ENCODE measurements at regions not wholly inside any gene's neighbourhood (a gene's known extent, or its start where the extent isn't known, plus 50 kb on each side); places are given as distances from the start of the nearest gene placed in this dataset.
A peak's percentile ranks its signal among the peaks of the same experiment; 100 is the strongest.
"Not testable (repeated sequence)": the region's sequence is repeated elsewhere in the genome, so short reads cannot be mapped to it uniquely, and the experiment has no call there.

DNA sequence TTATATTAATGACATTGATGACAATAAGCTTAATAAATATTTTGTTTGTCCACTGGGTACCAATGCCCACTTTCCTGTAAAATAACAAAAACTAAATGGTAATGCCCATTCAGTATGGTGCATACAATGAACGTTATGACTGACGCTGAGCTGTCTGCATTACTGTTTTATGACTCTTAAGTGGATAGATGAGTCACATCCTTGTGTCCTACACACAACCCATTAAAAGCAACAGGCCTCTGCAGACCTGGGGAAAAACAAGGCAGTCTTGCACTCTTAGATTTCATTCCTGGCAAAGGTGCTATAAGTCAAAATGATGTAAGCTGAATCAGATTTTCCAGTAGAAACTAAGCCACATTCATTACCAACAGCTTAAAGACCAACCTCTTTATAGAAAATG is 176.3 kb upstream of the TMEM45B start:
- DNase-seq, result peak; percentile 93

DNA sequence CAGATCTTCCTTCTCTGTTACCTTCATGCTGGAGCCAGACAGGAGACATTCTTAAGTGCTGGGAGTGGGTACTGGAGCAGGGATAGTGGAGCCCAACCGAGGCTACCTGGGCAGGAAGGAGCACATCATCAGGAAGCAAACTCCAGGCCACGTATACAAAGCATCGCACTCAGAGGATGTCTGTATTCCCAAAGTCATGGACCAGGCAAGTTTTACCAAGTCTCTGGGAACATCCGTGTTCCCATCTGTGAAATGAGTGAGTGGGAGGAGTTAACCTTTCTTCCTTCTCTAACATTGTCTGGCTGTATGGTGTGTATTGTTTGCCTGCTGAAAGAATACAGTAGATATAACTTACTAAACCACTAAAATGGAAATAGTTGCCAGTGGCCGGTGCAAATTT is 175.0 kb upstream of the TMEM45B start:
- no peak for DNase-seq

DNA sequence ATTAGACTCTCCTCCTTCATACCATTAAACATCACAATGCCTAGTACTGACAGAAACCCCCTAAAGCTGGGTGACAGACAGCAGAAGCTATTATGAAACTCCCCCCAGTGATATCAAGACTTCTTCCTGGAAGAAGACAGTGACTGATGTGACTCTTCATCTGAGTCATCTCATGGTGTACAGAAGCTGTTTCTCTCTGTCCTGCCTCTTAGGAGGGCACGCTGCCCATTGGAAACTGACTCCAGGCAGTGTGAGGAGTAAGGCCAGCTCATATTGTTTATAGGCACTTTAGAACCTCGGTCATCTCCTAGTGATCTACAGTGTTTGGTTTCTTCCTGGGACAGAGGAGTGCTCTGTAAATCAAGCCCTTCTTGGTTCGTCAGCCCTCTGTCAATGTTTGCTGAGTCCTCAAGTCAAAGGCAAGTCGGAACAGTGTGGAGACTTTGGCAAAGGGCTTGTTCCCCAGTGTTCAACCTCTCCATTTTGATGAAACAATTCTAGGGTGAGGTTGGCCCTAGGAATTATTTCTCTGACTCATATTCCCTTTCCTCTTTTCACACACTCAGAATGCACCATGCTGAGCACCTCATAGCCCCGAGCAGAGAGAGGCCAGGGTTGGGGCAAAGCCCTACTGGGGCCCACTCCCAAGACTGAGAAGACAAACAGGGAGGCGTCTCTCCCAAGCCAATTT is 172.5 kb upstream of the TMEM45B start:
- DNase-seq, result peak; percentile 41

DNA sequence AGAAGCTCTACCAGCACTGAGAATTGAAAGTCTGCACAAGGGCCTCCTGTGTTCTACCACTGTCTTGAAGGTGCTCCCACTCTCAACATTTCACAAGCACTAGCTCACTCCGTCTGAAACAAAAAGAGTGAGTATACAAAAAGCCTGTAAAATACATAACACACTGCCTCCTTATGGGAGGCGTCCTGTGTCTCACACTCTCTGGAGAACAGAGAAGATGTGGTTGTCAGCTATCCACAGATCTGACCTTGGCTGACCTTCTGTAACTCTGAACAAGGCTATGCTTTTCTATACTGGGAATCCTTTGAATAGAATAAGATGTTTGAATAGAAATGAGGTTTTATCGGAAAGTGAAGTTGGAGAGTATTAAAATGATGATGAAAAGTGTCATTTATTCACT is 171.3 kb upstream of the TMEM45B start:
- DNase-seq, result no peak

DNA sequence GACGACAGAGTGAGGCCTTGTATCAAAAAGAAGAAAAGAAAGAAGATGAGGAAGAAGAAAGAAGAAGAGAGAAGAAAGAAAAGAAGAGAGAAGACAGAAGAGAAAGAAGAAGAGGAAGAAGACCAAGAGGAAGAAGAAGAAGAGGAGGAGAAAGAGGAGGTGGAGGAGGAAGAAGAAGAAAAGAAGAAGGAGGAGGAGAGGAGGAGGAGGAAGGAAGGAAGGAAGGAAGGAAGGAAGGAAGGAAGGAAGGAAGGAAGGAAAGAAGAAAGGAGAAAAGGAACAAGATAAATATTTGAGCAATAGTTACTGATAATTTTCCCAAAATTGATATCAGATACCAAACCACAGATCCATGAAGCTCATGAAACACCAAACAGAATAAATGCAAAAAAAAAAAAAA is 169.7 kb upstream of the TMEM45B start:
- no peak for DNase-seq

DNA sequence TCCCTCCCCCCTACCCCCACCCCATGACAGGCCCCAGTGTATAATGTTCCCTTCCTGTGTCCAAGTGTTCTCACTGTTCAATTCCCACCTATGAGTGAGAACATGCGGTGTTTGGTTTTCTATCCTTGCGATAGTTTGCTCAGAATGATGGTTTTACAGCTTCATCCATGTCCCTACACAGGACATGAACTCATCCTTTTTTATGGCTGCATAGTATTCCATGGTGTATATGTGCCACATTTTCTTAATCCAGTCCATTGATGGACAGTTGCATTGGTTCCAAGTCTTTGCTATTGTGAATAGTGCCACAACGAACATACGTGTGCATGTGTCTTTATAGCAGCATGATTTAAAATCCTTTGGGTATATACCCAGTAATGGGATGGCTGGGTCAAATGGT is 165.6 kb upstream of the TMEM45B start:
- DNase-seq, result not testable (repeated sequence)

DNA sequence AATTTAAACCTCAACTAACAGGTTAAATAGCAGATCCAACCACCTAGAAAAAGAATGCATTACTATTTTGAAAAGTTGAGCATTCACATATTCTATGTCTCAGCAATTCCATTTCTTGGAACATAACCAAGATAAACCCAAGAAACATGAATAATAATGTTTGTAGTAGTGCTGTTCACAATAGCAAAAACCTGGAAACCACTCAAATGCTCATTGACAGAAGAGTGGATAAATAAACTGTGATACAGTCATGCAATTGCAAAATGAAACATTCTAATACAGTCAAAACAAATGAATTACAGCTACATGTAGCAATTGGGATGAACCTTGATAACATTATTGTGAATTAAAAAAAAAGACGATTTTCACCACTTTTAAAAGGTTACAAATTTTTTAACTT is 162.8 kb upstream of the TMEM45B start:
- no peak for DNase-seq

DNA sequence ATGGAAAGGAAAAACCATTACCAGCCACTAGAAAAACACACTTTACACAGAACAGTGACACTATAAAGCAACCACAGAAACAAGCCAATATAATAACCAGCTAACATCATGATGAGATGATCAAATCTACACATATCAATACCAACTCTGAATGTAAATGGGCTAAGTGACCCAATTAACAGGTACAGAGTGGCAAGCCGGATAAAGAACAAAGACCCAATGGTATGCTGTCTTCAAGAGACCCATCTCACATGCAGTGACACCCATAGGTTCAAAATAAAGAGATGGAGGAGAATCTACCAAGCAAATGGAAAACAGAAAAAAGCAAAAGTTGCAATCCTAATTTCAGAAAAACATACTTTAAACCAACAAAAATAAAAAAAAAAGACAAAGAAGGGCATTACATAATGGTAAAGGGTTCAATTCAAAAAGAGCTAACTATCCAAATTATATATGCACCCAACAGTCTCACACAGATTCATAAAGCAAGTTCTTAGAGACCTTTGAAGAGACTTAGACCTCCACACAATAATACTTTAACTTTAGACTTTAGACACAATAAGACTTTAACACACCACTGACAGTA is 160.3 kb upstream of the TMEM45B start:
- DNase-seq, result no peak

DNA sequence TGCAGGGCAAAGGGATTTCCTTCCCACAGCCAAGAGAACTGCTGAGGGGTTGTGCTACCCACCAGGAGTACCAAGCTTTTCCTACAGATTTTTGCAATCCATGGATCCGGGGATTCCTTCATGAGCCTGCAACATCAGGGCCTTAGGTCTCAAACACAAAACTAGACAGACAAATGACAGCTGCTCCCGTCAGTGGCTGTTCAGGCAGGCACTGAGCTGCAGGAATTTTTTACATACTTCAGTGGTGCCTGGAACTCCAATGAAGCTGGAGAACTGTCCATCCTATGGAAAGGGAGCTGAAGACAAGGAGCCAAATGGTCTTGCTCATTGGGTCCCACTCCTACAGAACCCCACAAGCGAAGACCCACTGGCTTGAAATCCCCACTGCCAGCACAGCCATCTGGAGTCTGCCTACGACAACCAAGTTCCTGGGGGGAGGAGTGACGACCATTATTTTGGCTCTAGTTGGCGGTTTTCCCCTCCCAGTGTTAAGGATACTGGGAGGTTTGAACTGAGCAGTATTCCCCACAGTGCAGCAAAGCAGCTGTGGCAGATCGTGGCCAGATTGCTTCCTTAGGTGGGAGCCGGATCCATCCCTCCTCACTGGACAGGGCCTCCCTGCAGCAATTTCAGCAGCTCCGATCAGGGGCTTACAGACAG is 157.7 kb upstream of the TMEM45B start:
- DNase-seq, result no peak

DNA sequence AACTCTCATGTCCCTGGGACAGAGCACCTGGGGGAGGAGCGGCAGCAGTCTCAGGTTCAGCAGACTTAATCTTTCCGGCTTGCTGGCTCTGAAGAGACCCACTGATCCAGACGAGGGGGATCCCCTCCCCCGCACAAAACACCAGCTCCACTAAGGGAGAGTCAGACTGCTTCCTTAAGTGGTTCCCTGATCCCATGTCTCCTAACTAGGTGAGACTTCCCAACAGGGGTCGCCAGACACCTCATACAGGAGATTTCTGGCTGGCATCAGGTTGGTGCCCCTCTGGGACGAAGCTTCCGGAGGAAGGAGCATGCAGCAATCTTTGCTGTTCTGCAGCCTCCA is 157.2 kb upstream of the TMEM45B start:
- DNase-seq, result no peak

DNA sequence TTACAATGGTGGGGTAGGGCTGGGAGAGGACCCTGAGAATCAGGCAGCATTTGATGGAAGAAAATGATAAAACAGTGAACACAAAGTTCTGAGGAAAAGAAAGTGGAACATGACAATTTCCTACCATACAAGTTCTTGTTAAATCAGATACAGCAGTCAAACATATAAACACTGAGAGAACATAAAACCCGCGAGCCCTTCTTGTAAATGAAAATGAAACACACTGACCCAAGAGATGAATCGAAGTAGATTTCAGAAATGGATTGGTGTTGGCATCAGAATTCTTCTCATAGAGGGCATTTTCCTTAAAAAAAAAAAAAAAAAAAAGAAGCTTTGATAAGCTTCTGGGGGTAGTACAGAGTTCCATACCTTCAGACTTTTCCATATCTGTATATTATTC is 134.7 kb upstream of the TMEM45B start:
- DNase-seq, result no peak

DNA sequence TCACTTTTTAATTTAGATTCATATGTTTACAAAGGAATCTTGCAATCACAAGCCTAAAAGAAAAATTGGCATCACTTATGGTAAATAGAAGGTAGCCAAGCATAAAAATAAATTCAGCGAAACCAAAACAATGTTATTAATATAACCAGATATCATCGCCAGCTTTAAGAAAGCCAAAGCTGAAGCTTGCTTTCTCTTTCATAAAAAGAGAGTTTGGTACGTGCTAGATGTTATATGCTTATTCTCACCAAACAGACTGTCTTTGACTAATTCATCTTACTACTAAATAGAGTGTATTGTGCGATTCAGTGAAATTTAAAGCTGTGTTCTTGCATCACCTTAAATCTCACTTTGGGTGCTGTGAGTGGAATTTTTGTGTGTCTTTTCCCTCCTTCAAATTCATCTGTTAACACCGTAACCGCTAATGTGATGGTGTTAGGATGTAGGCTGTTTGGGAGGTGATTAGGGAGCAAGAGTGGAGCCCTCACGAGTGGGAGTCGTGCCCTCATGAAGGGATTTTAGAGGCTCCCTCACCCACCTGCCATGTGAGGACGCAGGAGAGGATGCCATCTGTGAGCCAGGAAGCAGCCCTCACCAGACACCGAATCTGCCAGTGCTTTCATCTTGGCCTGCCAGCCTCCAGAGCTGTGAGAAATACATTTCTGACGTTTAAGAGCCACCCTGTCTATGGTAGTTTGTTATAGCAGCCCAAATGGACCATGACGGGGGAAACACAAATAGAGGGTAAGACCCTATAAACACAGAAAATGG is 134.1 kb upstream of the TMEM45B start:
- DNase-seq, result no peak

DNA sequence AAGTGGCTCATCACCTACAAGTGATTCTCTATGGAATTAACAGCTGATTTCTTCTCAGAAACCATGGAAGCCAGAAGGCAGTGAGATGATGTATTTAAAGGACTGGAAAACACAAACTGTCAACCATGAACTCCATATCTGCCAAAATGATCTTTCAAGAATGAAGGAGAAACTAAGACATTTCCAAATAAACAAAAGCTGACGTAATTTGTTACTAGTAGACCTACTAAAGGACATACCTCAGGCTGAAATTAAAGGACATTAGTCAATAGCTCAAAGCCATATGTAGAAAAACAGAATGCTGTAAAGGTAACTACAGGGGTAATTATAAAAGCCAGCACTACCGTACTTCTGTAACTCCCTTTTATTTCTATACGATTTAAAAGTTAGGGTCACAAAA is 129.4 kb upstream of the TMEM45B start:
- DNase-seq, result no peak

DNA sequence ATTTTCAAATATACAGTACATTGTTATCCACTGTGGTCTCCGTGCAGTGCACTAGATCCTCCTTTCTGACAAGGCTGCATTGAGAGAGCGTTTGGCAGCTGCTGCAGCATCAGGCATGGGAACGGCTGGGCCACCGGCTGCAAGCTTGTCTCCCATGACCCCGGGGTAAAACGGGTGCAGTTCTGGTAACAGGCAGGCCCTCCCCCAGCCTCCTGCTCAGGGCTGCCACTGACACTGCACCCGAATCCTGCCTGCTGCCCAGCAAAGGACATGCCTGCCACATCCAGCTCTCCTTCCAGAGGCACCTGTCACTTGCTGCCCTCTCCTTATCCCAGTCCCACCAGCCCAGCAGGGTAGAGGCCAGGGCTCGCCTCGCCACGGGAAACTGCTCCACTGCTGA is 124.5 kb upstream of the TMEM45B start:
- DNase-seq, result no peak

DNA sequence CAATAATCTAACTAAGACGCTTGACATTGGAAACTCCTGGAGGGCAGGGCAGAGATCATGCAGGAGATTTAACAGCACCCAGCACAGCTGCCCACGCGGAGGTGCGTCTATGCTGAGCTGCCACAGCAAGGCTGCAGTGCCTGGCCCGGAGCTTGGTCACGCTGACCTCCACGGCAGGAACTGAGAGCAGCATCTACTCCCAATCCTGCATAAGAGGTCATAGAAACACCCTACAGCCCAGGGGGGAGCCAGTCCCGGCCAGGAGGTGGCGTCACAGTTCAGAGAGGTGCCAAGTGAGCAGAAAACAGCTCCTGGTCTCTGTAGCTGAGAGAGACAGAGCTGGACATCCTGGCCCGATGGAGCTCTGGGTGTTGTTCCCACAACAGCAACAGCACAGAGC is 121.1 kb upstream of the TMEM45B start:
- no peak for DNase-seq

DNA sequence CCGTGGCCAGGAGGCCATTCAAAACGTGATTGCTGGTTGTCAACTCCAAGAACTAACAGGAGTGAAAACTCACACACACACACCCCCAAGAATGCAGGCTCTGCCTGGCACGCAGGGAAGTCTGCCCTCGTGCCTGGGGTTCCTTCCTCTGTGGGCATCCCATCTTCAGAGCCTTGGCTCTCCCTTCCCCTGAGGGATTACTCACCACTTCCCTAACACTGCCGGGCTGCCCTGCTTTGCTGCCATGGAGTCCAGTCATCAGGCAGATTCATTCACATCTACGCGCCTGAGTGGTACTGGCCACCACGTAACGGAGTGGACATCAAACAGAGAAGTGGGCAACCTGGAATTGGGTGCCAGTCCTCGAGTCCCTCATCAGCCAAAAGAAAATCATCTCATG is 120.7 kb upstream of the TMEM45B start:
- no peak for DNase-seq

DNA sequence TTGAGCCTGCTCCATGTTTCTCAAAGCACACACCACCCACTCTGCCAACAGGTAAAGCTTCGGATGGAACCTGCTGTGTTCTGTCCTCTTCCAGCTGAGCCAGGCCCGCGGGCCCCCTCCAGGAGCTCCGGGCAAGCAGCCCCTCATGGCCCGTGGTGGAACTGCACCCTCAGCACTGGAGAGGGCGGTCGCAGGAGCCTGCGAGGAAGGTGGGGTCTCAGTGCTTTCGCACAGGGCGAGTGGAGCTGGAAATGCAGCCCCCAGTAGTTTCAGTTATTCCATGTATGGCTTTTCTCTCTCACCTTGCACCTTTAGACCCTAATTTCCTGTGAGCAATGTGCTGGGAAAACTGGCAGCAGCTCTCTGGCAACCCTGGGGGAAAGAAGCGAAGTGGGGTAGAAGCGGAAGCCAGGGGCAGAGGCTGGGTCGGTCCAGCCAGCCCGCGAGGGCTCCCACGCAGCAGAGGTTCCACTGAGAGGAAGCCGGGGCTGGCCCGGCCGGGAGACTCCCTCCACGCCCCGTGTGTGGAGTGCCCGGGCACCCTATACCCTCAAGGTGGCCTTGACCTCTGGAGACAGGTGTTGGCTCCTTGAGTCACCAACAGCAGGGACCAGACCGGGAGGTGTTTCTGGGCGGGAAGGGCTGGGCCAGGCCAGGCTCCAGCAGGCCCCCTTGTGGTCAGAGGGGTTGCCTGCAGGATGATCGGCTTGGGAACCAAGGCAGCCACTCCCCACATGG is 119.9 kb upstream of the TMEM45B start:
- peak; percentile 26 for DNase-seq

DNA sequence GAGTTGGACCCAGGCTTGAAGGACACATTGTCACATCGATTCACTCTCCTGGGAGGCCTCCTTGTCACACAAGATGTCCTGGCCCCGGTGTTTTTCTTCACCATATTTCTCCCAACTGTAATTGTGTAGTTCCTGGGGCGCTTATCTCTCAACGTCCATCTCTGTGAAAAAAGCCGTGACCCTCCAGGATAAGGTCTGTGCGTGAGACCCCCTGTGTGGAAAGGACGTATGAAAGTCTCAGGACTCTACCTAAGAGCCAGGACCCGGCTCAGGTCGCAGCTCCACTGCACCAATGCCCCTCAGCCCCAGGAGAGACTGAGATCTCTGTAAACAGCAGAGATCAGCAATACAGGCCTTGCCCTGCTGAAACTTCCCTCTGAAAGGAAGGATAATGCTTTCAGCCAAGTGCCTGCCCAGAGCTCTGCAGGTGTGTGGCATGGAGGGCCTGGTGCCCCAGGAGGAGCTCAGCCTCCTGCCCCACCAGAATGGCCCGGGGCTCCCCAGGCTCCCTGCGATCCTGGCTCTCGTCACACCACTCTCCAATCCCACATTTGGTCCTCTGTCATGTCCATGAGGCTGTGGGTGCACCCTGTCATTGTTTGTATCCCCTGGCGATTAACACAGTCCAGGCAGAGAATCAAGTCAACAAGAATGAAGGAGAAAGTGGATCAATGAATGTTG is 119.2 kb upstream of the TMEM45B start:
- DNase-seq, result no peak

DNA sequence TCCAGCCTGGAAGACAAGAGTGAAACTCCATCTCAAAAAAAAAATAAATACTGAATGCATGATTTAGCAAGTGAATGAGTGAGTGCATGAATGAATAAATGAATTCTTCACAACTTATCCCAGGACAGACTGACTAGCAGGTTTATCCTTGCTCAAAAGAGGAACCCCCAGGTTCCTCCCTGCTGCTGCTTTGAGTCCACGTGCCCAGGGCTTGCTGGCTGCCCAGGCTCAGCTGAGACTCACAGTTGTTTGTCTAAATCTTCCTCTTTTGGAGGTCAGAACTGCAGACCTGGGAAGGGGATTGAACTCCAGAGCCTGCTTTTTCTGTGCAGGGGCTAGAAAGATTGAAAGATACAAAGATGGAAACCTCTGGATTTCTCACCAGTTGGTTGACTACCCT is 117.4 kb upstream of the TMEM45B start:
- no peak for DNase-seq

DNA sequence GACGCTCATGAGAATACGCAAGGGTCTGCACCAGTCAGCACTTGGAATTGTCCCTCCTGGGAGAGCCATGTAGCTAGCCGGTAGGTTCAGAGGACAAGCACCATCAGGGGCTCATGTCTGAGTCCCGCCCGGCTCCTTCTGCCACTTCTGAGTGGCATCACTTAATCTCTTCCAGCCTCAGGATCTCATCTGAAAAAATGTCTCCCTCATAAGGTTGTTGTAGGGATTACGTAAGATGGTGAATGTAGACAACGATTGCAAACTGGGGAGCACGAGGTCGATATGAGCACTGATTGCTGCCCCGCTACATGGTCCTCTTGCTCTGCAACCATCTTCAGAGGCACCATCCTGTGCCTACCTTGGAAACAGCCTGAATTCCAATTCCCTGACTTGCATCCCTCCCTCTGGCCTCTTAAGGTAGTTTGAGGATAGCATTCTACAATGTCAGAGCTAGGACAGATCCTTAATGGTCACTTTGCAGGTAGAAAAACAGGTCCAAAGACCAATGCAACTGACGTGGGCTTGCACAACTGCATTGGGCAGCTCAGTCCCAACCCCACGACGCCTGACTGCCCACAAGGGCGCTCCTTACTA is 115.8 kb upstream of the TMEM45B start:
- DNase-seq, result no peak

DNA sequence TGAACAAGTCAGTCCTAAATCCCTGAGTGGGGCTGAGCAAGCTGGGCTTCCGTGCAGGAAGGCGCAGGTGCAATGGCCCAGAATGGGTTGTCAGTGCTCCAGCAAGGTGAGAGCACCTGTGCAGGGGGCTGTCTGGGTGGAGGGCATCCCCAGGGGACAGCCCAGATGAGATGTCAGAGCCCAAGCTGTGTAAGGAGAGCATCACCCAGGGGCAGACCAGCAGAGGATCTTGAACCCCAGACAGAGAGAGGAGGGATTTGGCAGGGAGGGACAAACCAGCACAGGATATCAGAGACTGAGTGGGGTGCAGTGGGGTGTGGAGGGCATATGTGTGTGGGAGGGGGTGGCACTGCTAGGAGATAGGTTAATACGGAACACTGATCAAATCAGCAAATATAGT is 114.9 kb upstream of the TMEM45B start:
- DNase-seq, result no peak

DNA sequence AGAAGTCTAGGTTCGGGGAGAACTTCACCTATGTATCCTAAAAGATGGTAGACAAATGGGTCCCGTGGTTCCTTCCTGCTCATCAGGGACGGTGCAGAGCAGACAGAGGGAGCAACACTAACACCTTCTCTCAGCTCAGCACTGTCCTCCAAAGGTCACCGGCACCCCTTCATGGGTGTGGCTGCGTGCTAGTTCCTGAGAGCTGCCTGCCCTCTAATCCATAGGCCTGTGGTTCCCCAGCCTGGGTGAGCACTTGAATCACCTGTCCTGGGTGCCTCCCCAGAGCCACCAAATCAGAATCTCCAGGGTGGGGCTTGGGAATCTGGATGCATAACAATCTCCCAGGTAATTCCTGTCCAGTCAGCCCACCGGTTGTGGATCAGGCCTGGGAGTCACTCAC is 113.9 kb upstream of the TMEM45B start:
- no peak for DNase-seq
